GM21528 (cell line): ENCODE measurements at regions not wholly inside any gene's neighbourhood (a gene's known extent, or its start where the extent isn't known, plus 50 kb on each side); places are given as distances from the start of the nearest gene placed in this dataset.

Experiments used
- ATAC-seq: cut with Tn5 transposase; IDR thresholded peaks from one replicate; pipeline ENCODE4 v1.9.1; 2021; ENCODE audit warnings: mild to moderate bottlenecking, moderate library complexity; ENCODE audit not compliant: unreplicated experiment, low FRiP score

DNA sequence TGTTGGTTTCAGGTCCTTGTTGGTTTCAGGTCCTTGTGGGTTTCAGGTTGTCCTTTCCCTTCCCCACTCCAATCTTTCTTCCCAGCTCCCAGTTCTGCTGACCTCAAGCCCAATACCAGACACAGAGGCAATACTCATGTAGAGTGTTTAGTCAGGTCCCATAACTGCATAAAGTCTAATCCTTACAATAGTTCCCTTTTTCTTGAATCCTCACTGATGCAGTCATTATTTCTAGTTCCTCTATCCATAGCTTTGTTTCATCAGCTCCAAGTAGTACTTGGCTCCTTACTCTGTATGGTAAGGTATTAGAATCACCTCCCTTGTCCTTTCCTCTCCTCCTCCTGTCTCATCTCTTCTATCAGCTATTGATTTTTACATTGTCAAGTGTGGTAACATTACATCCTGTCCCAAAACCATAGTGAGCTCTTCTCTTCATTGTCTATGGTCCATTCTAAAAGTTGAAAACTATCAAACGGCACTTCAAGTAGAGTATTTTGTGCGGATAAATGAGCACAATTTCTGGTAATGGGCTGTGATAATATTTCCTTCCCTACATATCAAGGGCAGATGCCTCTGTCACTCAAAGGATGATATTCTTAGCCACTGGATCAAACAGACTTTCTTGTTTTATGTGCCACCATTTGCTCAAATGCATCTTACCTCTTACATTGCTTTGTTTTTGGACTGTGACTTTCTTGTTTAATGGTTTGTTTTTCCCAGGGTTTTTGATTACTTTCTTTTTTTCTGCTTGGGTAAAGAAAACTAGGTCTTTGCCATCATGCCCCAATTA is 57.2 kb upstream of the JDP2 start:
- ATAC-seq = no peak

- no peak for ATAC-seq
Measured at GRCh38 chr14:75371297-75371696, 56.5 kb upstream of the JDP2 start.

DNA sequence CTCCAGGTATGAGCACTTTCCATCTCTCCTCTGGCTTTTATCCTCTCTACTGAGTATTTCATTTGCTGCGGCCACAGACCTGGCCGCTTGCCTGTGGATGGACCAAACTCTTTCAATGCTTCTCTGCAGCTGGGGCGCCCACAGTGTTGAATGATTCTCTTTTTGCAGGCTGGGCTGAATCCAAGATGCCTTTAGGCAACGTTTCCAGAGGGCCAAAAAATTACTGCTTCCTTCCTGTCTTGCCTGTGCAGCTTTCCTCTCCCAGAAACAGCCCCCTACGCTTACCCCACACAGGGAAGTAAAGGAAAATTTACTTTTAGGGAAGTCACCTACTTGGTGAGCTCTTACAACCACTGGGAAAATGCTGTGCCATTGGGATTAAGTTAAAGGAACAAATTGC is 55.6 kb upstream of the JDP2 start:
- no peak for ATAC-seq

DNA sequence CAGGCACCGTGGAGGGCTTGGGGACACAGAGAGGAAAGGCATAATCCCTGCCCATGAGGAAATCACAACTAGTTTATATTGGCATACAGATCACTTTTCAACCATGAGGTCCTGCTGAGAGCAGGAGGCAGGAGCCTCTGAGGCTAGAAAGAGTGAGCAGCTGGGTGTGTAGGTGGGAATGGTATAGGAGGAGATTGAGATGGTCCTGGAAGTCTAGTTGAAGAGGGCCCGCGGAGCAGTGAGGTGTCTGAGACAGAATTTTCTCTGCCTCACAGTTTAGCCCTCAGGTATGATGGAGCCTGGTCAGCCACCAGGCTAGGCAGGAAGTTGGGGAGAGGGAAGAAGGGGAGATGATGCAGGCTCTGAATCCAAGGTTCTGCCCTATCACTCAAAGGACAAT is 54.7 kb upstream of the JDP2 start:
- no peak for ATAC-seq

GRCh38 chr14:75373616-75374015 is 54.2 kb upstream of the JDP2 start:
- no peak for ATAC-seq

GRCh38 chr14:75374911-75375310 is 52.9 kb upstream of the JDP2 start:
- no peak for ATAC-seq

DNA sequence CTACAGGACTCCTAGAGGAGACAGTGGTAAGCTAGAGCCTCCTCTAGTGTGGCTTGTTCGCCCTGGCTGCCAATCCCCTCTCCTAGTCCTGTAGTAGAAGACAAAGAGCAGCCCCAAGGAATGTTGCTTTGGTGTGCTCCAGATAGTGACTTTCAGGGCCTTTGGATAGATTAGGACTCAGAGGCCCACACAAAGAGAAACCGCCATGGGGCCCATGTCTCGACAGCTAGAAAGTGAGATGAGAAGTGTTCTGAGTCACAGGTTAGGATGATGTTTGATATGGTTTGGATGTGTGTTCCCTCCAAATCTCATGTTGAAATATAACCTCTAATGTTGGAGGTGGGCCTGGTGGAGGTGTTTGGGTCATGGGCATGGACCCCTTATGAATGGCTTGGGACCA is 51.8 kb upstream of the JDP2 start:
- no peak for ATAC-seq
